GM23338 (cell line): ENCODE measurements at regions not wholly inside any gene's neighbourhood (a gene's known extent, or its start where the extent isn't known, plus 50 kb on each side); places are given as distances from the start of the nearest gene placed in this dataset.

Source experiments
- ATAC-seq: fragments of 200-7000 bp; cut with Tn5 transposase; 3 replicates; pipeline ENCODE4 v1.9.1; 2020
- DNase-seq: peaks from one replicate; pipeline ENCODE4 v3.0.0-alpha.2; 2015; ENCODE audit warnings: low spot score
- H2AFZ ChIP-seq: fragments of 200-600 bp; sonication (generic); 2 replicates; pipeline ENCODE4 v1.8.0; 2016; ENCODE audit warnings: antibody characterized with exemption, mild to moderate bottlenecking, moderate library complexity
- H3F3A ChIP-seq: fragments of 200-600 bp; sonication (generic); replicated peaks from 2 replicates; pipeline ENCODE4 v1.8.0; 2017; ENCODE audit warnings: antibody characterized with exemption, mixed run types, low read depth
- H3K27ac ChIP-seq: fragments of 200-600 bp; sonication (generic); 2 replicates; pipeline ENCODE4 v1.6.1; 2016; ENCODE audit warnings: low read depth
- H3K27me3 ChIP-seq: fragments of 200-600 bp; sonication (generic); 2 replicates; pipeline ENCODE4 v1.8.0; 2016; ENCODE audit warnings: mild to moderate bottlenecking, mixed run types, moderate library complexity; ENCODE audit not compliant: insufficient read depth
- H3K36me3 ChIP-seq: fragments of 200-600 bp; sonication (generic); 2 replicates; pipeline ENCODE4 v1.8.0; 2016; ENCODE audit warnings: mild to moderate bottlenecking; ENCODE audit not compliant: insufficient read depth
- H3K4me1 ChIP-seq: fragments of 200-600 bp; sonication (generic); 2 replicates; pipeline ENCODE4 v1.8.0; 2016; ENCODE audit warnings: mild to moderate bottlenecking, moderate library complexity; ENCODE audit not compliant: insufficient read depth
- H3K4me2 ChIP-seq: fragments of 200-600 bp; sonication (generic); 2 replicates; pipeline ENCODE4 v1.7.1; 2017; ENCODE audit warnings: mixed run types
- H3K4me3 ChIP-seq: fragments of 200-600 bp; sonication (generic); 2 replicates; pipeline ENCODE4 v1.6.1; 2016; ENCODE audit warnings: mixed run types
- H3K79me2 ChIP-seq: fragments of 200-600 bp; sonication (generic); replicated peaks from 2 replicates; pipeline ENCODE4 v1.8.0; 2017; ENCODE audit warnings: mild to moderate bottlenecking; ENCODE audit not compliant: insufficient read depth
- H3K9me2 ChIP-seq: fragments of 200-600 bp; sonication (generic); 2 replicates; pipeline ENCODE4 v1.8.0; 2017; ENCODE audit not compliant: insufficient read depth
- H4K20me1 ChIP-seq: fragments of 200-600 bp; sonication (generic); replicated peaks from 2 replicates; pipeline ENCODE4 v1.8.0; 2017; ENCODE audit warnings: mild to moderate bottlenecking; ENCODE audit not compliant: insufficient read depth
- H3K27ac Mint-ChIP-seq: 2 replicates; pipeline ENCODE4 v1.8.0; 2020; ENCODE audit warnings: inconsistent platforms, mild to moderate bottlenecking, moderate library complexity, mixed read lengths
- H3K27me3 Mint-ChIP-seq: 3 replicates; pipeline ENCODE4 v1.8.0; 2022; ENCODE audit warnings: low read depth, mild to moderate bottlenecking, moderate library complexity, mixed read lengths, inconsistent platforms; ENCODE audit not compliant: insufficient read depth, poor library complexity
- H3K36me3 Mint-ChIP-seq: 3 replicates; pipeline ENCODE4 v1.8.0; 2021; ENCODE audit warnings: low read depth, mild to moderate bottlenecking, inconsistent platforms, moderate library complexity, mixed read lengths
- H3K4me1 Mint-ChIP-seq: 3 replicates; pipeline ENCODE4 v1.8.0; 2020; ENCODE audit warnings: mild to moderate bottlenecking, inconsistent platforms, mixed read lengths
- H3K4me3 Mint-ChIP-seq: 3 replicates; pipeline ENCODE4 v1.8.0; 2021; ENCODE audit warnings: moderate library complexity, mild to moderate bottlenecking, inconsistent platforms, mixed read lengths
- H3K9me3 Mint-ChIP-seq: 3 replicates; pipeline ENCODE4 v1.8.0; 2020; ENCODE audit warnings: moderate library complexity, mild to moderate bottlenecking, inconsistent platforms, mixed read lengths
- CREB1 ChIP-seq: fragments of 250-450 bp; sonication (Bioruptor Pico); IDR thresholded peaks from 2 replicates; pipeline ENCODE4 v1.5.0; 2020; ENCODE audit warnings: low read depth, mild to moderate bottlenecking, moderate library complexity
- EZH2 ChIP-seq: fragments of 200-600 bp; sonication (generic); IDR thresholded peaks from one replicate; pipeline ENCODE4 v1.8.0; 2017; ENCODE audit warnings: antibody characterized with exemption, mild to moderate bottlenecking, low read depth; ENCODE audit not compliant: unreplicated experiment
- EZH2phosphoT487 ChIP-seq: fragments of 200-600 bp; sonication (generic); IDR thresholded peaks from one replicate; pipeline ENCODE4 v1.8.1; 2018; ENCODE audit warnings: antibody characterized with exemption; ENCODE audit not compliant: unreplicated experiment
- NANOG ChIP-seq: IDR thresholded peaks from 2 replicates; pipeline ENCODE4 v1.6.1; 2016; ENCODE audit warnings: antibody characterized with exemption, borderline replicate concordance
- POLR2AphosphoS5 ChIP-seq: IDR thresholded peaks from 2 replicates; pipeline ENCODE4 v1.6.1; 2016; ENCODE audit warnings: antibody characterized with exemption, low read depth
- ZNF114 ChIP-seq: fragments of 250-450 bp; sonication (Bioruptor Pico); IDR thresholded peaks from 2 replicates; pipeline ENCODE4 v1.5.0; 2020; ENCODE audit warnings: mild to moderate bottlenecking, moderate library complexity
- ZNF331 ChIP-seq: fragments of 250-450 bp; sonication (Bioruptor Pico); IDR thresholded peaks from 2 replicates; pipeline ENCODE4 v1.5.0; 2020; ENCODE audit warnings: low read depth, mild to moderate bottlenecking, moderate library complexity
- TF ChIP-seq, protein P1 (sequence below): IDR thresholded peaks from 2 replicates; pipeline ENCODE4 v1.6.1; 2016; ENCODE audit warnings: antibody characterized with exemption
- TF ChIP-seq, protein P2 (sequence below), 2 experiments: fragments of 200-600 bp in 1 of 2; sonication (generic) in 1 of 2; conservative IDR thresholded peaks; 2 replicates each; pipeline versions ENCODE4 v1.5.1 to v1.6.1; 2016 to 2017; ENCODE audit warnings: antibody characterized with exemption in 2 of 2, low read depth in 2 of 2, mild to moderate bottlenecking in 2 of 2, moderate library complexity in 1 of 2
- TF ChIP-seq, protein P3 (sequence below): IDR thresholded peaks from one replicate; pipeline ENCODE4 v1.6.1; 2018; ENCODE audit warnings: antibody characterized with exemption; ENCODE audit not compliant: unreplicated experiment

DNA sequence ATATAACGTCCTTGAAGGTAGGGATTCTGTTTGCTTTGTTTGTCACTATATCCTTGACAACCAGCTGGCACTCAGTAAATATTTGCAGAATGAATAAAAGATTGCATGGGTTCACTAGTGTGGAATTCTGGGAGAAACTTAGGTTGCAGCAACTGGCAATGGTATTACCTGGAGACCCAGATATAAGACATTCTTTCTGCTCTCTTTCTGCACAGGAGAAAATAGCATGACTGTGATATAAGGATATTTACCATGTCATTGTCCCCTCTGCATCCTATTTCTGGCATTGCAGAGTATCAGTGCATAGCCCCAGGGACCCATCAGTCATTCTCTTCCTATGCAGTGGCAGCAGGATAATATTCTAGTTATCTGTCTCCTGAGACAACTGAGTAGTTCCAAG, 308.9 kb upstream of the LRRC7 start:
- DNase-seq (no peak), ATAC-seq (no peak)
- Histone ChIP-seq H3K79me2 (no peaks in the 10 kb centered on the region), H3K27me3 (no peaks in the 10 kb centered on the region), H3K4me2 (no peak overlapping the region), H3K4me3 (no peak overlapping the region), H3K9me2 (peaks cover 10% of the 10 kb centered on the region), H4K20me1 (no peaks in the 10 kb centered on the region), H3K36me3 (no peaks in the 10 kb centered on the region), H3K4me1 (no peaks in the 10 kb centered on the region), H3F3A (no peaks in the 10 kb centered on the region), H2AFZ (no peak overlapping the region), H3K27ac (no peak overlapping the region)
- Mint-ChIP-seq H3K27ac (no peak overlapping the region), H3K36me3 (no peaks in the 10 kb centered on the region), H3K27me3 (no peaks in the 10 kb centered on the region), H3K4me3 (no peak overlapping the region), H3K9me3 (no peaks in the 10 kb centered on the region), H3K4me1 (no peaks in the 10 kb centered on the region)
- TF ChIP-seq ZNF114 (CRISPR knock-in tag): no peak
- TF ChIP-seq, protein P1, sequence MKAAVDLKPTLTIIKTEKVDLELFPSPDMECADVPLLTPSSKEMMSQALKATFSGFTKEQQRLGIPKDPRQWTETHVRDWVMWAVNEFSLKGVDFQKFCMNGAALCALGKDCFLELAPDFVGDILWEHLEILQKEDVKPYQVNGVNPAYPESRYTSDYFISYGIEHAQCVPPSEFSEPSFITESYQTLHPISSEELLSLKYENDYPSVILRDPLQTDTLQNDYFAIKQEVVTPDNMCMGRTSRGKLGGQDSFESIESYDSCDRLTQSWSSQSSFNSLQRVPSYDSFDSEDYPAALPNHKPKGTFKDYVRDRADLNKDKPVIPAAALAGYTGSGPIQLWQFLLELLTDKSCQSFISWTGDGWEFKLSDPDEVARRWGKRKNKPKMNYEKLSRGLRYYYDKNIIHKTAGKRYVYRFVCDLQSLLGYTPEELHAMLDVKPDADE: no peak
- no peak for TF ChIP-seq CREB1 (CRISPR knock-in tag)
- TF ChIP-seq, protein P2, sequence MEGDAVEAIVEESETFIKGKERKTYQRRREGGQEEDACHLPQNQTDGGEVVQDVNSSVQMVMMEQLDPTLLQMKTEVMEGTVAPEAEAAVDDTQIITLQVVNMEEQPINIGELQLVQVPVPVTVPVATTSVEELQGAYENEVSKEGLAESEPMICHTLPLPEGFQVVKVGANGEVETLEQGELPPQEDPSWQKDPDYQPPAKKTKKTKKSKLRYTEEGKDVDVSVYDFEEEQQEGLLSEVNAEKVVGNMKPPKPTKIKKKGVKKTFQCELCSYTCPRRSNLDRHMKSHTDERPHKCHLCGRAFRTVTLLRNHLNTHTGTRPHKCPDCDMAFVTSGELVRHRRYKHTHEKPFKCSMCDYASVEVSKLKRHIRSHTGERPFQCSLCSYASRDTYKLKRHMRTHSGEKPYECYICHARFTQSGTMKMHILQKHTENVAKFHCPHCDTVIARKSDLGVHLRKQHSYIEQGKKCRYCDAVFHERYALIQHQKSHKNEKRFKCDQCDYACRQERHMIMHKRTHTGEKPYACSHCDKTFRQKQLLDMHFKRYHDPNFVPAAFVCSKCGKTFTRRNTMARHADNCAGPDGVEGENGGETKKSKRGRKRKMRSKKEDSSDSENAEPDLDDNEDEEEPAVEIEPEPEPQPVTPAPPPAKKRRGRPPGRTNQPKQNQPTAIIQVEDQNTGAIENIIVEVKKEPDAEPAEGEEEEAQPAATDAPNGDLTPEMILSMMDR (conservative IDR thresholded peaks at IDR 0.05; ENCODE audit: low read depth in 2 of 2): no peak
- TF ChIP-seq ZNF331 (CRISPR knock-in tag): no peak
- TF ChIP-seq, protein P3, sequence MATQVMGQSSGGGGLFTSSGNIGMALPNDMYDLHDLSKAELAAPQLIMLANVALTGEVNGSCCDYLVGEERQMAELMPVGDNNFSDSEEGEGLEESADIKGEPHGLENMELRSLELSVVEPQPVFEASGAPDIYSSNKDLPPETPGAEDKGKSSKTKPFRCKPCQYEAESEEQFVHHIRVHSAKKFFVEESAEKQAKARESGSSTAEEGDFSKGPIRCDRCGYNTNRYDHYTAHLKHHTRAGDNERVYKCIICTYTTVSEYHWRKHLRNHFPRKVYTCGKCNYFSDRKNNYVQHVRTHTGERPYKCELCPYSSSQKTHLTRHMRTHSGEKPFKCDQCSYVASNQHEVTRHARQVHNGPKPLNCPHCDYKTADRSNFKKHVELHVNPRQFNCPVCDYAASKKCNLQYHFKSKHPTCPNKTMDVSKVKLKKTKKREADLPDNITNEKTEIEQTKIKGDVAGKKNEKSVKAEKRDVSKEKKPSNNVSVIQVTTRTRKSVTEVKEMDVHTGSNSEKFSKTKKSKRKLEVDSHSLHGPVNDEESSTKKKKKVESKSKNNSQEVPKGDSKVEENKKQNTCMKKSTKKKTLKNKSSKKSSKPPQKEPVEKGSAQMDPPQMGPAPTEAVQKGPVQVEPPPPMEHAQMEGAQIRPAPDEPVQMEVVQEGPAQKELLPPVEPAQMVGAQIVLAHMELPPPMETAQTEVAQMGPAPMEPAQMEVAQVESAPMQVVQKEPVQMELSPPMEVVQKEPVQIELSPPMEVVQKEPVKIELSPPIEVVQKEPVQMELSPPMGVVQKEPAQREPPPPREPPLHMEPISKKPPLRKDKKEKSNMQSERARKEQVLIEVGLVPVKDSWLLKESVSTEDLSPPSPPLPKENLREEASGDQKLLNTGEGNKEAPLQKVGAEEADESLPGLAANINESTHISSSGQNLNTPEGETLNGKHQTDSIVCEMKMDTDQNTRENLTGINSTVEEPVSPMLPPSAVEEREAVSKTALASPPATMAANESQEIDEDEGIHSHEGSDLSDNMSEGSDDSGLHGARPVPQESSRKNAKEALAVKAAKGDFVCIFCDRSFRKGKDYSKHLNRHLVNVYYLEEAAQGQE: no peak

DNA sequence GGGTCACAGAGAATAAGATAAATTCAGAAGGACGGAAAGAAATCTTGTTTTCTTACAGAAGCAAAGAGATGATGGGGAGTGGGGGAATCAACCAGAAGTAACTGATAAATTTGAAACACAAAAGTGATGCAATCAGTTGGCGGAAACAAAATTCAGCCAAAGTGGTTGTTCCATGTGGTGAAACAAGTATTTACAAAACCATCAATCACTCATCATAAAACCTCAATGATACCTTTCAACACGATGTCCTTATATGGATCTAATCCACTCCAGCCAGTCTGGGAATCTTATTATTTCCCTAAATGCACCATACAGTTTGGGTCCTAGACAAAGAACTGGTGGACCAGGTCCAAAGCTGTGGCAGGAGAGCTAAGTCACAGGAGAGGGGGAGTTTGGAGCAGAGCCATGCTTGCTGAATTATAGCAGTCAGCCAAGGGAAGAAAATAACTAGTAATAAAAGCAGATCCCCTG, 303.8 kb upstream of the LRRC7 start:
- no peaks in the 10 kb centered on the region for H3K27me3 ChIP-seq
- H3K4me2 ChIP-seq: no peak overlapping the region
- H3K4me1 ChIP-seq: no peaks in the 10 kb centered on the region
- H3K27ac Mint-ChIP-seq: no peak overlapping the region
- H3K4me3 Mint-ChIP-seq: no peak overlapping the region
- H3F3A ChIP-seq: no peaks in the 10 kb centered on the region
- peak overlapping the region; percentile 25; the same call in 1 of the 2 replicates for H2AFZ ChIP-seq
- no peaks in the 10 kb centered on the region for H3K9me2 ChIP-seq
- H3K27ac ChIP-seq: no peak overlapping the region
- H3K9me3 Mint-ChIP-seq: no peaks in the 10 kb centered on the region
- no peaks in the 10 kb centered on the region for H3K36me3 Mint-ChIP-seq
- DNase-seq (no peak), ATAC-seq (no peak)
- no peaks in the 10 kb centered on the region for H3K79me2 ChIP-seq
- H3K36me3 ChIP-seq: no peaks in the 10 kb centered on the region
- H3K27me3 Mint-ChIP-seq: no peaks in the 10 kb centered on the region
- no peaks in the 10 kb centered on the region for H4K20me1 ChIP-seq
- H3K4me3 ChIP-seq: no peak overlapping the region
- peaks cover 2% of the 10 kb centered on the region; the same call in 1 of the 3 replicates for H3K4me1 Mint-ChIP-seq
- TF ChIP-seq EZH2phosphoT487: no peak
- TF ChIP-seq, protein P3: no peak
- TF ChIP-seq NANOG: no peak
- no peak for TF ChIP-seq POLR2AphosphoS5
- TF ChIP-seq ZNF331 (CRISPR knock-in tag): no peak
- no peak for TF ChIP-seq EZH2
- TF ChIP-seq, protein P2 (conservative IDR thresholded peaks at IDR 0.05; ENCODE audit: low read depth in 2 of 2): no peak
